ENCODE measurements at regions not wholly inside any gene's neighbourhood (a gene's known extent, or its start where the extent isn't known, plus 50 kb on each side); places are given as distances from the start of the nearest gene placed in this dataset.

- DNase-seq: no peak
Measured at GRCh38 chr2:117396161-117396560, 418.3 kb upstream of the DDX18 start.

- no peak for DNase-seq
Measured at GRCh38 chr2:117401582-117401981, 412.9 kb upstream of the DDX18 start.

GRCh38 chr2:117406443-117406842, 408.0 kb upstream of the DDX18 start:
- no peak for DNase-seq

- no peak for DNase-seq
Measured at GRCh38 chr2:117407746-117408145, 406.7 kb upstream of the DDX18 start.

GRCh38 chr2:117409443-117409842, 405.0 kb upstream of the DDX18 start:
- no peak for DNase-seq

GRCh38 chr2:117411983-117412382, 402.5 kb upstream of the DDX18 start:
- no peak for DNase-seq

GRCh38 chr2:117432746-117433145, 381.7 kb upstream of the DDX18 start:
- no peak for DNase-seq

GRCh38 chr2:117436697-117437096, 377.8 kb upstream of the DDX18 start:
- DNase-seq: no peak

- DNase-seq: peak; percentile 3
Measured at GRCh38 chr2:117470311-117471095, 344.0 kb upstream of the DDX18 start.

GRCh38 chr2:117481608-117482007, 332.9 kb upstream of the DDX18 start:
- no peak for DNase-seq

- no peak for DNase-seq
Measured at GRCh38 chr2:117485588-117485987, 328.9 kb upstream of the DDX18 start.

GRCh38 chr2:117486081-117486480, 328.4 kb upstream of the DDX18 start:
- no peak for DNase-seq

- DNase-seq: no peak
Measured at GRCh38 chr2:117492209-117492851, 322.2 kb upstream of the DDX18 start.

GRCh38 chr2:117500721-117501120, 313.8 kb upstream of the DDX18 start:
- DNase-seq: no peak

- no peak for DNase-seq
Measured at GRCh38 chr2:117502121-117502520, 312.4 kb upstream of the DDX18 start.

GRCh38 chr2:117512307-117512706, 302.2 kb upstream of the DDX18 start:
- no peak for DNase-seq

- no peak for DNase-seq
Measured at GRCh38 chr2:117514371-117514770, 300.1 kb upstream of the DDX18 start.

- DNase-seq: no peak
Measured at GRCh38 chr2:117519238-117519637, 295.3 kb upstream of the DDX18 start.

- no peak for DNase-seq
Measured at GRCh38 chr2:117519721-117520120, 294.8 kb upstream of the DDX18 start.

- DNase-seq: peak; percentile 47
Measured at GRCh38 chr2:117523267-117523666, 291.2 kb upstream of the DDX18 start.

- no peak for DNase-seq
Measured at GRCh38 chr2:117523711-117524238, 290.7 kb upstream of the DDX18 start.

- DNase-seq: no peak
Measured at GRCh38 chr2:117536139-117536538, 278.4 kb upstream of the DDX18 start.

- DNase-seq: no peak
Measured at GRCh38 chr2:117537032-117537431, 277.5 kb upstream of the DDX18 start.

GRCh38 chr2:117551858-117552257, 262.6 kb upstream of the DDX18 start:
- no peak for DNase-seq

Data from right kidney (tissue), 1 donor.